ENCODE measurements at regions not wholly inside any gene's neighbourhood (a gene's known extent, or its start where the extent isn't known, plus 50 kb on each side); places are given as distances from the start of the nearest gene placed in this dataset.
"Not testable (repeated sequence)": the region's sequence is repeated elsewhere in the genome, so short reads cannot be mapped to it uniquely, and the experiment has no call there.

GRCh38 chrX:40951407-40951806 is 133.8 kb upstream of the USP9X start:
- H3K27me3 Mint-ChIP-seq; ATAC-seq (replicated peaks); H3K4me3 Mint-ChIP-seq; H3K36me3 Mint-ChIP-seq (ENCODE audit: insufficient read depth); DNase-seq; H3K9me3 Mint-ChIP-seq; H3K4me1 Mint-ChIP-seq (ENCODE audit: low read depth in 2 of 2): not testable (repeated sequence)
- H3K27ac Mint-ChIP-seq: peak overlapping the region in 1 of 2 donors; percentile 60

- Mint-ChIP-seq H3K4me1 (ENCODE audit: low read depth in 2 of 2) (no peaks in the 10 kb centered on the region), H3K4me3 (peak overlapping the region; percentile 57 to 66)
- no peak for DNase-seq
These were observed 132.4 kb upstream of the USP9X start for GRCh38 chrX:40952855-40953254.

GRCh38 chrX:40953369-40953768 is 131.9 kb upstream of the USP9X start:
- no peaks in the 10 kb centered on the region for H3K36me3 Mint-ChIP-seq (ENCODE audit: insufficient read depth)
- peak overlapping the region in 1 of 2 donors; percentile 66 for H3K4me3 Mint-ChIP-seq
- H3K27me3 Mint-ChIP-seq: no peaks in the 10 kb centered on the region
- ATAC-seq (replicated peaks) (no peak), DNase-seq (no peak)
- peak overlapping the region; percentile 20 to 80 for H3K27ac Mint-ChIP-seq
- H3K9me3 Mint-ChIP-seq: no peaks in the 10 kb centered on the region
- H3K4me1 Mint-ChIP-seq (ENCODE audit: low read depth in 2 of 2): no peaks in the 10 kb centered on the region

More at GRCh38 chrX:40952855-40953254, 132.4 kb upstream of the USP9X start:
- H3K36me3 Mint-ChIP-seq (ENCODE audit: insufficient read depth): no peaks in the 10 kb centered on the region
- no peaks in the 10 kb centered on the region for H3K9me3 Mint-ChIP-seq
- H3K27ac Mint-ChIP-seq: peak overlapping the region; percentile 20 to 80
- H3K27me3 Mint-ChIP-seq: no peaks in the 10 kb centered on the region
- peak; percentile 50 for ATAC-seq (replicated peaks)

- no peak for DNase-seq
These were observed 125.2 kb upstream of the USP9X start for GRCh38 chrX:40960041-40960440.

GRCh38 chrX:40962793-40963407 is 122.3 kb upstream of the USP9X start:
- no peak for ATAC-seq (replicated peaks)
- Mint-ChIP-seq H3K27me3 (no peaks in the 10 kb centered on the region), H3K4me3 (no peak overlapping the region), H3K9me3 (no peaks in the 10 kb centered on the region), H3K4me1 (ENCODE audit: low read depth in 2 of 2) (no peaks in the 10 kb centered on the region), H3K36me3 (ENCODE audit: insufficient read depth) (no peaks in the 10 kb centered on the region), H3K27ac (no peak overlapping the region)
- DNase-seq: no peak

More at GRCh38 chrX:40960041-40960440, 125.2 kb upstream of the USP9X start:
- Mint-ChIP-seq H3K4me1 (ENCODE audit: low read depth in 2 of 2) (no peaks in the 10 kb centered on the region), H3K36me3 (ENCODE audit: insufficient read depth) (no peaks in the 10 kb centered on the region), H3K27ac (no peak overlapping the region), H3K9me3 (no peaks in the 10 kb centered on the region), H3K27me3 (no peaks in the 10 kb centered on the region), H3K4me3 (no peak overlapping the region)
- no peak for ATAC-seq (replicated peaks)

GRCh38 chrX:40964008-40964407 is 121.2 kb upstream of the USP9X start:
- no peaks in the 10 kb centered on the region for H3K4me1 Mint-ChIP-seq (ENCODE audit: low read depth in 2 of 2)
- no peak for ATAC-seq (replicated peaks)
- no peak overlapping the region for H3K4me3 Mint-ChIP-seq
- no peaks in the 10 kb centered on the region for H3K27me3 Mint-ChIP-seq
- no peaks in the 10 kb centered on the region for H3K36me3 Mint-ChIP-seq (ENCODE audit: insufficient read depth)
- no peaks in the 10 kb centered on the region for H3K9me3 Mint-ChIP-seq
- no peak for DNase-seq
- no peak overlapping the region for H3K27ac Mint-ChIP-seq

- no peak for ATAC-seq (replicated peaks)
These were observed 120.3 kb upstream of the USP9X start for GRCh38 chrX:40964633-40965586.

GRCh38 chrX:40966213-40966820 is 118.9 kb upstream of the USP9X start:
- no peaks in the 10 kb centered on the region for H3K4me1 Mint-ChIP-seq (ENCODE audit: low read depth in 2 of 2)
- H3K27ac Mint-ChIP-seq: no peak overlapping the region
- ATAC-seq (replicated peaks) (no peak), DNase-seq (no peak)
- no peak overlapping the region for H3K4me3 Mint-ChIP-seq
- no peaks in the 10 kb centered on the region for H3K27me3 Mint-ChIP-seq
- H3K9me3 Mint-ChIP-seq: no peaks in the 10 kb centered on the region
- no peaks in the 10 kb centered on the region for H3K36me3 Mint-ChIP-seq (ENCODE audit: insufficient read depth)

More at GRCh38 chrX:40964633-40965586, 120.3 kb upstream of the USP9X start:
- H3K27me3 Mint-ChIP-seq: no peaks in the 10 kb centered on the region
- no peaks in the 10 kb centered on the region for H3K36me3 Mint-ChIP-seq (ENCODE audit: insufficient read depth)
- H3K27ac Mint-ChIP-seq: no peak overlapping the region
- H3K9me3 Mint-ChIP-seq: no peaks in the 10 kb centered on the region
- H3K4me3 Mint-ChIP-seq: no peak overlapping the region
- H3K4me1 Mint-ChIP-seq (ENCODE audit: low read depth in 2 of 2): no peaks in the 10 kb centered on the region
- DNase-seq: no peak

- no peaks in the 10 kb centered on the region for H3K4me1 Mint-ChIP-seq (ENCODE audit: low read depth in 2 of 2)
- H3K9me3 Mint-ChIP-seq: no peaks in the 10 kb centered on the region
- H3K4me3 Mint-ChIP-seq: no peak overlapping the region
- H3K27ac Mint-ChIP-seq: no peak overlapping the region
- no peaks in the 10 kb centered on the region for H3K27me3 Mint-ChIP-seq
- no peaks in the 10 kb centered on the region for H3K36me3 Mint-ChIP-seq (ENCODE audit: insufficient read depth)
- no peak for DNase-seq
- ATAC-seq (replicated peaks): no peak
These were observed 117.1 kb upstream of the USP9X start for GRCh38 chrX:40968180-40968579.

- H3K36me3 Mint-ChIP-seq (ENCODE audit: insufficient read depth): no peaks in the 10 kb centered on the region
- peaks cover 6 to 8% of the 10 kb centered on the region in 2 donors for H3K27me3 Mint-ChIP-seq
- ATAC-seq (replicated peaks): no peak
- no peak for DNase-seq
- no peaks in the 10 kb centered on the region for H3K9me3 Mint-ChIP-seq
- no peak overlapping the region for H3K27ac Mint-ChIP-seq
- H3K4me3 Mint-ChIP-seq: no peak overlapping the region
- no peaks in the 10 kb centered on the region for H3K4me1 Mint-ChIP-seq (ENCODE audit: low read depth in 2 of 2)
These were observed 113.5 kb upstream of the USP9X start for GRCh38 chrX:40971736-40972135.

GRCh38 chrX:40973619-40974018 is 111.6 kb upstream of the USP9X start:
- H3K27me3 Mint-ChIP-seq: peaks cover 6 to 8% of the 10 kb centered on the region in 2 donors
- H3K36me3 Mint-ChIP-seq (ENCODE audit: insufficient read depth): no peaks in the 10 kb centered on the region
- no peak for ATAC-seq (replicated peaks)
- H3K4me3 Mint-ChIP-seq: no peak overlapping the region
- peaks cover 0 to 3% of the 10 kb centered on the region in 2 donors for H3K9me3 Mint-ChIP-seq
- DNase-seq: no peak
- peak overlapping the region in 1 of 2 donors; percentile 8 for H3K27ac Mint-ChIP-seq
- H3K4me1 Mint-ChIP-seq (ENCODE audit: low read depth in 2 of 2): no peaks in the 10 kb centered on the region

GRCh38 chrX:40975951-40976350 is 109.3 kb upstream of the USP9X start:
- Mint-ChIP-seq H3K9me3 (peaks cover 0 to 3% of the 10 kb centered on the region in 2 donors), H3K27me3 (peaks cover 6 to 8% of the 10 kb centered on the region in 2 donors), H3K36me3 (ENCODE audit: insufficient read depth) (no peaks in the 10 kb centered on the region), H3K4me1 (ENCODE audit: low read depth in 2 of 2) (no peaks in the 10 kb centered on the region), H3K27ac (no peak overlapping the region), H3K4me3 (no peak overlapping the region)
- no peak for ATAC-seq (replicated peaks)
- DNase-seq: no peak

GRCh38 chrX:40976981-40977380 is 108.3 kb upstream of the USP9X start:
- ATAC-seq (replicated peaks): no peak
- Mint-ChIP-seq H3K4me3 (no peak overlapping the region), H3K27ac (no peak overlapping the region), H3K27me3 (peaks cover 6 to 8% of the 10 kb centered on the region in 2 donors), H3K9me3 (peaks cover 0 to 3% of the 10 kb centered on the region in 2 donors), H3K4me1 (ENCODE audit: low read depth in 2 of 2) (no peaks in the 10 kb centered on the region), H3K36me3 (ENCODE audit: insufficient read depth) (peaks cover 2% of the 10 kb centered on the region)
- no peak for DNase-seq

All from effector memory CD8-positive, alpha-beta T cell (primary cell).